Right atrium auricular region (tissue), 2 donors: ENCODE measurements at regions not wholly inside any gene's neighbourhood (a gene's known extent, or its start where the extent isn't known, plus 50 kb on each side); places are given as distances from the start of the nearest gene placed in this dataset.
"Not testable (repeated sequence)": the region's sequence is repeated elsewhere in the genome, so short reads cannot be mapped to it uniquely, and the experiment has no call there.

Experiments
- DNase-seq: peaks from one replicate; pipeline ENCODE4 v3.0.0-alpha.2; 2019; ENCODE audit warnings: low spot score
- H3K27ac ChIP-seq, 2 donors: fragments of 200-600 bp; sonication (generic); 1 replicate in 1 of 2; 2 replicates in 1 of 2; pipeline ENCODE4 v1.5.1; 2016 to 2019
- H3K27me3 ChIP-seq, 2 donors: fragments of 200-600 bp; sonication (generic); one replicate each; pipeline versions ENCODE4 v1.5.1 to v1.6.0; 2017 to 2019
- H3K36me3 ChIP-seq: fragments of 200-600 bp; sonication (generic); one replicate; pipeline ENCODE4 v1.5.1; 2016
- H3K4me1 ChIP-seq, 2 donors: fragments of 200-600 bp; sonication (generic); one replicate each; pipeline versions ENCODE4 v1.5.1 to v1.6.0; 2017 to 2019
- H3K4me3 ChIP-seq, 2 donors: fragments of 200-600 bp; sonication (generic); 1 replicate in 1 of 2; 2 replicates in 1 of 2; pipeline ENCODE4 v1.5.1; 2017 to 2019; ENCODE audit warnings: mild to moderate bottlenecking in 1 of 2, moderate library complexity in 1 of 2
- H3K9me3 ChIP-seq, 2 donors: fragments of 200-600 bp; sonication (generic); one replicate each; pipeline ENCODE4 v1.5.1; 2019
- CTCF ChIP-seq, 2 donors: fragments of 200-600 bp; sonication (generic); IDR thresholded peaks; one replicate each; pipeline ENCODE4 v1.5.1; 2019; ENCODE audit warnings: antibody characterized with exemption in 2 of 2

- H3K36me3 ChIP-seq, H3K27ac ChIP-seq, H3K4me1 ChIP-seq, H3K4me3 ChIP-seq, H3K27me3 ChIP-seq, DNase-seq: not testable (repeated sequence)
- H3K9me3 ChIP-seq, result peaks cover 0 to 21% of the 10 kb centered on the region in 2 donors
These were observed 357.3 kb upstream of the WSB1 start for GRCh38 chr17:26936645-26937044.

- not testable (repeated sequence) for H3K27ac ChIP-seq, H3K27me3 ChIP-seq, DNase-seq, H3K4me3 ChIP-seq, H3K4me1 ChIP-seq, H3K36me3 ChIP-seq
- H3K9me3 ChIP-seq, result peaks cover 0 to 21% of the 10 kb centered on the region in 2 donors
These were observed 356.1 kb upstream of the WSB1 start for GRCh38 chr17:26937750-26938322.

GRCh38 chr17:26939755-26940154 lies 354.2 kb upstream of the WSB1 start:
- H3K4me1 ChIP-seq, H3K27me3 ChIP-seq, H3K4me3 ChIP-seq, H3K36me3 ChIP-seq, DNase-seq, H3K27ac ChIP-seq: not testable (repeated sequence)
- peaks cover 0 to 21% of the 10 kb centered on the region in 2 donors for H3K9me3 ChIP-seq

- peaks cover 0 to 21% of the 10 kb centered on the region in 2 donors for H3K9me3 ChIP-seq
- H3K4me1 ChIP-seq, H3K27me3 ChIP-seq, H3K36me3 ChIP-seq, H3K27ac ChIP-seq, DNase-seq, H3K4me3 ChIP-seq: not testable (repeated sequence)
These were observed 353.3 kb upstream of the WSB1 start for GRCh38 chr17:26940587-26940986.

GRCh38 chr17:26962255-26963162 lies 331.4 kb upstream of the WSB1 start:
- H3K27me3 ChIP-seq, result no peaks in the 10 kb centered on the region
- DNase-seq, result no peak
- H3K9me3 ChIP-seq, result no peaks in the 10 kb centered on the region
- no peaks in the 10 kb centered on the region for H3K36me3 ChIP-seq
- H3K27ac ChIP-seq, result no peak overlapping the region
- TF ChIP-seq CTCF (IDR thresholded peaks at IDR 0.05), result no peak
- no peaks in the 10 kb centered on the region for H3K4me1 ChIP-seq
- H3K4me3 ChIP-seq, result no peak overlapping the region

GRCh38 chr17:26963163-26963503 lies 330.8 kb upstream of the WSB1 start:
- TF ChIP-seq CTCF (IDR thresholded peaks at IDR 0.05), result no peak
- DNase-seq, result no peak
- Histone ChIP-seq H3K27me3 (no peaks in the 10 kb centered on the region), H3K4me1 (no peaks in the 10 kb centered on the region), H3K36me3 (no peaks in the 10 kb centered on the region), H3K9me3 (no peaks in the 10 kb centered on the region), H3K4me3 (no peak overlapping the region), H3K27ac (no peak overlapping the region)

- not testable (repeated sequence) for H3K4me1 ChIP-seq, H3K27me3 ChIP-seq, H3K9me3 ChIP-seq, DNase-seq, H3K27ac ChIP-seq, H3K4me3 ChIP-seq, H3K36me3 ChIP-seq
These were observed 327.9 kb upstream of the WSB1 start for GRCh38 chr17:26965898-26966624.

- DNase-seq, H3K27ac ChIP-seq, H3K4me1 ChIP-seq, H3K27me3 ChIP-seq, H3K9me3 ChIP-seq, H3K4me3 ChIP-seq, H3K36me3 ChIP-seq: not testable (repeated sequence)
These were observed 327.2 kb upstream of the WSB1 start for GRCh38 chr17:26966625-26967179.

GRCh38 chr17:26981845-26982425 lies 312.0 kb upstream of the WSB1 start:
- H3K9me3 ChIP-seq, H3K27me3 ChIP-seq, H3K27ac ChIP-seq, H3K4me1 ChIP-seq, H3K36me3 ChIP-seq, H3K4me3 ChIP-seq, DNase-seq: not testable (repeated sequence)

GRCh38 chr17:26982563-26982962 lies 311.4 kb upstream of the WSB1 start:
- H3K4me3 ChIP-seq, H3K9me3 ChIP-seq, H3K27me3 ChIP-seq, H3K36me3 ChIP-seq, H3K4me1 ChIP-seq, DNase-seq, H3K27ac ChIP-seq: not testable (repeated sequence)

- not testable (repeated sequence) for H3K4me3 ChIP-seq, H3K27me3 ChIP-seq, H3K36me3 ChIP-seq, H3K9me3 ChIP-seq, DNase-seq, H3K27ac ChIP-seq, H3K4me1 ChIP-seq
These were observed 306.1 kb upstream of the WSB1 start for GRCh38 chr17:26987851-26988250.

- DNase-seq, H3K4me3 ChIP-seq, H3K27me3 ChIP-seq, H3K9me3 ChIP-seq, H3K4me1 ChIP-seq, H3K36me3 ChIP-seq, H3K27ac ChIP-seq: not testable (repeated sequence)
These were observed 299.3 kb upstream of the WSB1 start for GRCh38 chr17:26994648-26995047.
